ENCODE measurements at regions not wholly inside any gene's neighbourhood (a gene's known extent, or its start where the extent isn't known, plus 50 kb on each side); places are given as distances from the start of the nearest gene placed in this dataset.
"Not testable (repeated sequence)": the region's sequence is repeated elsewhere in the genome, so short reads cannot be mapped to it uniquely, and the experiment has no call there.

DNA sequence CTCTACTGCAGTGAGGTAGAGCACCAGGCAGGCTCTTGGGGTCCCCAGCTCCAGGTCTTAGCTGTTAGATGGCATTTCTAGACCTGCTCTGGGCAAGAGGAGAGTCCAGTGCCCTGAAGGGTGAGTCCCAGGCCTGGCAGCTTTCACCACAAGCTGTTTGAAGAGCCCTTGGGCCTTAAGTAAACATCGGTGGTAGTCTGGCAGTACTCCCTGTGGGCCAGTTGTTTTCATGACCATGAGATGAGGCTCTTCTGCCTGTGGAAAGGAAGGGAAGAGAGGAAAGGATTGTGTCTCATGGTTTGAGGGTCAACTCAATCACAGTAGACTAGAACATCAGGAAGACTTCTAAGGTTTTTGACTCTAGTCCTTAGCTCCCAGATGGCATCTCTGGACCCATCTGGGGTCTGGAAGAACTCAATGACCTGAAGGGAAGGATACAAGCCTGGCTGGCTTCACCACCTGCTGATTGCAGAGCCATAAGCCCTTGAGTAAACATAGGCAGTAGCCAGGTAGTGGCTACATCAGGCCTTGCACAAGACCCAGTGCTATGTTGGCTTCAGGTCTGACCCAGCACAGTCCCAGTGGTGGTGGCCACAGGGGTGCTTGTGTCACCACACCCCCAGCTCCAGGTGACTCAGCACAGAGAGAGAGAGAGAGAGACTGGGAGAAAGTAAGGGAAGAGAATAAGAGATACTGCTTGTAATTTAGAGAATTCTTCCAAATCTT is 114.3 kb upstream of the PCSK5 start:
- DNase-seq (ENCODE audit: low read depth): no peak

DNA sequence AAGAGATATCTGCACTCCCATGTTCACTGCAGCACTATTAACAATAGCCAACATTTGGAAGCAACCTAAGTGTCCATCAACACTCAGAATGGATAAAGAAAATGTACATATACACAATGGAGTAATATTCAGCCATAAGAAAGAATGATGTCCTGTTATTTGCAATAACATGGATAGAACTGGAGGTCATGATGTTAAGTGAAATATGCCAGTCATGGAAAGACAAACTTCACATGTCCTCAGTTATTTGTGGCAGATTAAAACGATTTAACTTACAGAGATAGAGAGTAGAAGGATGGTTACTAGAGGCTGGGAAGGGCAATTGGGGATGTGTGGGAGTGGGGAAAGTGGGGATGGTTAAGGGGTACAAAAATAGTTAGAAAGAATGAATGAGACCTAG is 110.3 kb upstream of the PCSK5 start:
- no peak for DNase-seq (ENCODE audit: low read depth)

DNA sequence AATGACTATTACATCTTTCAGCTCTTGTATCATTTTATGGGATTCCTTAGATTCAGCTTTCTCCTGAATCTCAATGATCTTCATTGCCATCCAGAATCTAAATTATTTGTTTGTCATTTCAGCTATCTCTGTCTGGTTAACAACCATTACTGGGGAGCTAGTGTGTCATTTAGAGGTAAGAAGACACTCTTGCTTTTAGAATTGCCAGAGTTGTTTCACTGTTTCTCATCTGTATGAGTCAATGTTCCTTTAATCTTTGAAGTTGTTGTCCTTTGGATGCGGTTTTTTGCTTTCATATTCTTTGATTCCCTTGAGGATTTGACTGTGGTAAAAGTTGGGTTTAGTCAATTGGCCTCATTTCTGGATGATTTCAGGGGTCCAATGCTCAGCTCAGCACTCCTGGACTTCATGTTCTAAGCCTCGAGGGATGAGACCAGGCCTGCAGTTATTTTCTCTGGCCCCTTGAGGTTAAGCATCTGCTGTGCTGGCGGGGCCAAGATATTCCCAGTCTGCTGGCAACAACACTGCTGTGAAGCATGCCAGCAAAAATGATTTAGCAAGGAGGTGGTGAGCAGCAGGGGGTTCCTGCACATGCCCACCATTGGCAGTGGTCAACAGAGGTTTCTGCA is 102.4 kb upstream of the PCSK5 start:
- DNase-seq (ENCODE audit: low read depth): peak; percentile 56

DNA sequence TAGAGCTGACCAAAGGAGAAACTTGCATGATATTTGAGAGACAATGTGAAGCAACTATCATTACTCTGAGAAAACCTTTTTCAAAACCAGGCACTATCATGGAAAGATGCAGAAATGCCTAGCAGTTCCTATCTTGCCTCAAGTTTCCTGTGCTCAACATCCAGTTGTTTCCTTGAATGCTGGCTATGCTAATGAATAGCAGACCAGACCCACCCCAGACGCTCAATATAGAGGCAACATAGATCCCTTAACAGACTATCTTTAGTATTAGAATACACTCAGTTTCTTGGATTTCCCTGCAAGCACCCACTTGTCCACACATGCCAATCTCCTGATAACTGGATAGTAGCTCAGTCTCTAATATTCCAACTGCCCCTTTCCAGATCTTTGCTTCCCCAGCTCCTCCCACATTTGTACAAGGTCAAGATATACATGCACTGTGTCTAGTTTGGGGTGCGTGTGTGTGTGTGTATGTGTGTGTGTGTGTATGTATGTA is 93.3 kb upstream of the PCSK5 start:
- no peak for DNase-seq (ENCODE audit: low read depth)

DNA sequence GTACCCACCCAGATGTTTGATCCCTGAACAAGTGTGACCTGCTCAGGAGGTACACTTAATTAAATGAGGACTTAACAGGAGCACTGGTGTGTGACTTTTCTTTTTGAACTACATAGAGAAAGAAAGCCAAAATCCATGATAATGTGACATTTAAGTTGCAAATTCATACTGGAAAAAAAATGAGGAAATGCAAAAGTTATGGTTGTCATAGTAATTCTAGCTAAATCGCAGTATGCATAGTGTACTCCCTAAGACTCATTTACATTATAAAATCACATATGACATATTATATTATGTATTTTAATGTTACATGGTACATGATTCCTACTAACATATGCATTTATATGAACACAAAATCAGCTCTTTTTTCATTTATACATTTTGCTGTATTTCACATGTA is 92.0 kb upstream of the PCSK5 start:
- DNase-seq (ENCODE audit: low read depth): no peak

DNA sequence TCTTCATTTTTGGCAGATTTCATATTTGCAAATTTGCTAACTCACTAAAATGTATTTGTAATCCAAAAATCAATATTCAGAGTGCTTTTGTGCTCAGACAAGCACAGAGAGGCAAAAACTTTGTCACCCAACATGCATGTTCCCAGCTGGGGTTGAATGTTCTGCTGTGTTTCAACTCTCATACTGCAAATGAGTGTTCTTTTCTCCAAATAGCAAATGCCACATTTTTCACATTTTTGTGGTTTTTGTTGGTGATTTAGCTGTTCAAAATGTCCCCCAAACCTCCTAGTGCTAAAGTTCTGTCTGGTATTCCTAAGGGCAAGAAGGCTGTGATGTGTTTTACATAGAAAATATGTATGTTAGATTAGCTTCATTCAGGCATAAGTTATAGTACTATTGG is 87.3 kb upstream of the PCSK5 start:
- DNase-seq (ENCODE audit: low read depth): peak; percentile 32

DNA sequence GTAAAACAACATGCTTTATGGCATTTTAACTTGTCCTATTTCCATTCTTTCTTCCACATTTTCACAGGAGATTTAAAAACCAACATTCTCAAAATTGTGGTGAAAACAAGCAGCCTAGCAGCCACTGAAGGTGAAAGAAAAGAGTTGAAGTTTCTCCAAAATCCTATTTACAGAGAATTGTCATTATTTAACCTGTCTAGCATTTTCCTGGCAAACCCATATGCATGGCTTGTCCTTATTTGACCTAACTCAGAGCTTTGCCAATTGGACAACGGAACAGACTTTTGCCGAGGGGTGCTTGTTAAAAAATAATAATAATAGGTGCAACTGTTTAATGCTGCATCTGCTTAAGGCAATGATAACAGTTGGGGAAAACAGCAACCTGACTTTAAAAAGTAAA is 80.4 kb upstream of the PCSK5 start:
- DNase-seq (ENCODE audit: low read depth): no peak

DNA sequence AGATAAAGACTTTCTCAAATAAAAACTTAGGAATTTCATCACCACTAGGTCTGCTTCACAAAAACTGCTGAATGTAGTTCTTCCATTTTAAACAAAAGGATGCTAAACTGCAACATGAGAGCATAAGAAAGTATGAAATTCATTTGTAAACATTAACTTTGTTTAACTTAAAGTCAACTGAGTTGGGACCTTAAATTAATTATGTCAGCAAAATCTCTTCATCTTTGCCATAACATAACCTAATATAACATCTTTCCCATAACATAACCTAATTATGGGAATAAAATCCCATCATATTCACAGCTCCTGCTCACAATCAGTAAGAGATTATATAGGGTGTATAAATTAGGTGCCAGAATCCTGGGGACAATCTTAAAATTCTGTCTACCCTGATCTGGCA is 78.8 kb upstream of the PCSK5 start:
- no peak for DNase-seq (ENCODE audit: low read depth)

DNA sequence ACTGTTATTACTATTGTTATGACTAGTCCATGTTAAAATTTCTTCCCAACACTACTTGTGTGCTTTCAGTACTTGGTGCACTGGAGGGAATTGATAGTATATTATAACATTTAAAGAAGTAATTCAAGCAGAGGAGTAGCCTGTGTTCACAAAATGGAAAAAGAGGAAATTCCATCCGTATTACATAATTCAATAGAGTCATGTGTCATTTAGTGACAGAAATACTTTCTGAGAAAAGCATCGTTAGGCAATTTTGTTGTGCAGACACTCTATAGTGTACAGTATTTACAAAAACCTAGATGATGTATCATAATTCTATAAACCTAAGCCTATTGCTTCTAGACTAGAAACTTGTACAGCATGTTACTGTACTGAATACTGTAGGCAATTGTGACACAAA is 78.3 kb upstream of the PCSK5 start:
- DNase-seq (ENCODE audit: low read depth): no peak

DNA sequence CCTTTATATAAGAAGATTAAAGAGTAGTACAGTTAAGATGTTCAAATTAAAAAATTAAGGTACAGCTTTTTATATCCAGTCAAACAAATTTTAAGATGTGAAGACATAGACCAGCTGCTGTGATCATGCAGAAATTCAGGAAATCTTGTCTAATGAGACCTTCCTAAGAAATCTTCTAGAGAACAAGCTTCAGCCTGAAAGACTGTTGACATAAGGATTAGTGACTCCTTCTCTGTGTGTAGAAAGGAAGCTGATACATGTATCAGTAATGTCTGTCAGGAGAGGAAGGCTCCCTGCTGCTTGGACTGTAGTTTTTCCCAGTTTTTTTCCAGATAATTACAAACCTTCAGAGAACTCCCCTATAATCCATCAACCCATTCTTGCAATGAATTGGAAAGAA is 75.8 kb upstream of the PCSK5 start:
- DNase-seq (ENCODE audit: low read depth): peak; percentile 21

DNA sequence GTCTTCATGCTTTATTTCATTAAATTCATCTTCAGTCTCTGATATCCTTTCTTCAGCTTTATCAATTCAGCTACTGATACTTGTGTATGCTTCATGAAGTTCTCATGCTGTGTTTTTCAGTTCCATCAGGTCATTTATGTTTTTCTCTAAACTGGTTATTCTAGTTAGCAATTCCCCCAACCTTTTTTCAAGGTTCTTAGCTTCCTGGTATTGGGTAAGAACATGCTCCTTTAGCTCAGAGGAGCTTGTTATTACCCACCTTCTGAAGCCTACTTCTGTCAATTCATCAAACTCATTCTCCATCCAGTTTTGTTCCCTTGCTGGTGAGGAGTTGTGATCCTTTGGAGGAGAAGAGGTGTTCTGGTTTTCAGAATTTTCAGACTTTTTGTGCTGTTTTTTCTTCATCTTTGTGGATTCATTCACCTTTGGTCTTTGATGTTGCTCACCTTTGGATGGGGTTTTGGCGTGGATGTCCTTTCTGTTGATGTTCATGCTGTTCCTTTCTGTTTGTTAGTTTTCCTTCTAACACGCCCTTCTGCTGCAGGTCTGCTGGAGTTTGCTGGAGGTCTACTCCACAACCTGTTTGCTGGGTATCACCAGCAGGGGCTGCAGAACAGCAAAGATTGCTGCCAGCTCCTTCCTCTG is 69.9 kb upstream of the PCSK5 start:
- DNase-seq (ENCODE audit: low read depth): not testable (repeated sequence)

DNA sequence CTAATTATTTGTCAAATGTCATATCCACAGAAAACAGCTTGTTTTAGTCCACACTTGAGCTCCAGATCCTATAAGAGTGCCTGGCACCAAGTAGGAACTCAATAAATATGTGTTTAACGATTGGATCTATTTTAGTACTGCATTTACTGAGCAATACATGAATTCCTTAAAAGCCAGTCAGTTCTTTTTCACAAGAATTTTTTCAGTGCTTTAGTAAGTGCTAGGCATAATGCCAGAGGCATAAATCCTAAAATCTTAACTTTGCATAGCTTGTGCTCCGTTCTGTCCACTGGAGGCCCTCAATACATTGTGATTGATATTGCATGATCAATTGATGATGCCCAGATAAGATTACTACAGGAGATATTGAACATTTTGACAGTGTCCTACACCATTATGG is 67.3 kb upstream of the PCSK5 start:
- peak; percentile 19 for DNase-seq (ENCODE audit: low read depth)

DNA sequence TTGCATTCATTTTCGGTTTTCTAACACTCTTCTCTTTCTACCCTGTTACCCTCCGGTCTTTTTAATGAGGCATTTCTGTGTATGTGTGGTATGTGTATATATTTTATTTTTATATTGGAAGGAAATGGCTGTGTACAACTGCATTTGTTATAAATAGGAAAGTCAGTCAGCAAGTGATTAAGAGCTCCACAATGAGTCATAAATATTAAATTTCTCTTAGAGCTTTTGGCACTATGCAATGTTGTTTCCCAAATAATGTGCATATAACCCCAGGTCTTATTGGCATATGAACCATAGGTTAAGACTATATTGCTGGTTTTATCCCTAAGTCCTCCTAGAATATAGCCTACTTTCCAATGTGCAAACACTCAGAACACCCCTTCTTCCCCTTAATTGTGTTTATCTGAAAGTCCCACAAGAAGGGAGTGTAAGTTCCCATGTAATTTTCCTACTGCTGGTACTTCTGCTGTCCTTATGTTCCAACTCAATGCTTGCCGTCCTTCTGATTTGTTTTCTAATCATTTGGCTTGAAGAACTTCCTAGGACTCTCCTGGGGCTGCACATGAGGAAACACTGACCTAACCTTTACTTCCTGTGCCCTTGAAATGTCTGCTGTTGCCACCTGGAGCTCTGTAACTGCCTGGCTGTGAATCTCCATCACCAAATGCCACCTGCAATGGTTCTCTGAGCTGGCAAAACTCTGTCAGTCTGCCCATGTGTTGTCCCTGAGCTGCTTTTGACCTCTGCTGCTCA is 65.5 kb upstream of the PCSK5 start:
- no peak for DNase-seq (ENCODE audit: low read depth)

DNA sequence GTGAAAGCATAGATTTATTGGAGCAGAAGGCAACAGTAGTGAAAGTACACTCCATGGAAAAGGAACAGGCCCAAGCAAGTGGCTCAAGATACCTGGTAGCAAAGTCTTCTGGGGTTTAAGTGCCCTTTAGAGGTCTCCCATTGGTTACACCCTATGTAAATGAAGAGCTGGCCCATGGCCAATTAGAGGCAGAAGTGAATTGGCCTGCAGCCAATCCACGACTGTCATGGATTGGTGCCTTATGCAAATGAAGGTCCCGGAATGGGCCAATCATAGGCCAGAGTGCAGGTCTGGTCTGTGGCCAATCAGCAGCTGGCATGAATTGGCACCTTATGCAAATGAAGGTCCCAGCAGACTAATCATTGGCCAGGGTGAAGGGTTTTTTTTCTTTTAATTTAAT is 64.2 kb upstream of the PCSK5 start:
- DNase-seq (ENCODE audit: low read depth): no peak

DNA sequence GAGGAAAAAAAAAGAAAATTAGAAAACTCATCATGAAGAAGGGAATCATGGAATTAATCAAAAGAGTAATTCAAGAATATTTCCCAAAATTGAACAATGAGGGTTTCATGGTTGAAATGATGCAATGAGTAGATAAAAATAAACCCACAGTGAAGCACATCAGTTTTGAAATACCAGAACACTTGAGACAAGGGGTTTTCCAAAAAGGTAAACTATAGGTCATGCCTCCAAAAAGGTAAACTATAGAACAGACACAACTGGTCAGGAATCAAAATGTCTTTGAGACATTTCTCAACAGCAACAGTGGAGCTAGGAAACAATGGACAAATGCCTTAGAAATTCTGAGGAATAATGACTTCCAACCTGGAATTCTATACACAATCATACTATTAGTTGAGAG is 60.2 kb upstream of the PCSK5 start:
- DNase-seq (ENCODE audit: low read depth): no peak

DNA sequence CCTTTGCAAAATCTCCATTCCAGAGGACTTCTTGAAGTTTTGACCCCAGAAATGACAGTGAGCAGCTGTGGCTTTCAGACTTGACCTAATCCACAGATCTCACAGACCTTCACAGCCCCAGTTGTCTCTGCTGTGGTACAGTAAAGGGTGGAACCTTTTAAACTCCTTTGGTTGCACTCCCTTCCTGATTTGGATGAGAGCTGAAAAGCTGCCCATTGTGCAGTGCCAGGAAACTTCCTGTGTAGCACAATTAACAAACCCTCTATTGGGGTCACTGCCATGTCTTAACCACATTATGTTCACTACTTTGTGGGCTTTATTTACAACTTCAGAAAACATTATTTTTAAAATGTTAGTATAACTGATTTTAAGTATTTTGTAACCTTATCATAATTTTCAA is 56.7 kb upstream of the PCSK5 start:
- DNase-seq (ENCODE audit: low read depth): no peak

DNA sequence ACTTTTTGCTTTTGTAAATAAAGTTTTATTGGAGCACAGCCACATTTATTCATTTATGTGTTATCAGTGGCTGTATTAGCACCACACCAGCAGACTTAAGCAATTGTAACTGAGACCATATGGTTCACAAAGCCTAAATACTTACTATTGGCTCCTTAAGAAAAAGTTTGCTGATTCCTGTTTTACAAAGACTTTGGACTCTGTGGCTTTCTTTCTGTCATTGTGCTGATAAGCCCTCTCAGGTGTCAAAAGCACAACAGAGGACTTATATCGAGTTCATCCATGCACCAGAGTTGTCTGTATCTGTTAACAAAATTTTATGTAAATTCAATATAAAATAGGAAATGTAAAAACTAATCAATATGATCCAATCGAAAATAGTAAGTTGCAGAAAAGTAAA is 55.6 kb upstream of the PCSK5 start:
- no peak for DNase-seq (ENCODE audit: low read depth)

Data from stromal cell of bone marrow (primary cell).